GM12872 (cell line): ENCODE measurements at regions not wholly inside any gene's neighbourhood (a gene's known extent, or its start where the extent isn't known, plus 50 kb on each side); places are given as distances from the start of the nearest gene placed in this dataset.

ENCODE experiments used
- TF ChIP-seq, protein P1 (sequence below): IDR thresholded peaks from 3 replicates; pipeline ENCODE4 v1.5.1; 2011; ENCODE audit warnings: low read depth, mild to moderate bottlenecking, low read length, moderate library complexity; ENCODE audit not compliant: insufficient read depth

DNA sequence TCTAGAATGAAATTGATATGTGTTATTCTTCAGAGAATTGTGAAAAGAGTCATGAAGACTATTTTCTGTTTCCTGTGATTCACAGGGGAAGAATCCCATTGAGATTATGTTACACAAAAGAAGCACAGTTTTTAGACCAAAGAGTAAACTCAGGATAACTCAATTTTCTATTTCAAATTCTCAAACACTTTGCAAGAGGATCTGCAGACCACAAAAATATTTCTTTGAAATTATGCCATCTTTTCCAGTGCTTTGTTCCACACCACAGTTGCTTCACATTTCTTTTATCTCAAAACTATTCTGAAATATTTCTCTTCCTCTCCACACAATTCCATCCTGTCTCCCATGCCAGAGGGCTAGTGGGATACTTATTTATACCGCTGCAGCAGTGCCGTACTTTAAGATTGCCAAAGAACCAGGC lies 188.9 kb upstream of the FOXG1 start:
- TF ChIP-seq, protein P1, sequence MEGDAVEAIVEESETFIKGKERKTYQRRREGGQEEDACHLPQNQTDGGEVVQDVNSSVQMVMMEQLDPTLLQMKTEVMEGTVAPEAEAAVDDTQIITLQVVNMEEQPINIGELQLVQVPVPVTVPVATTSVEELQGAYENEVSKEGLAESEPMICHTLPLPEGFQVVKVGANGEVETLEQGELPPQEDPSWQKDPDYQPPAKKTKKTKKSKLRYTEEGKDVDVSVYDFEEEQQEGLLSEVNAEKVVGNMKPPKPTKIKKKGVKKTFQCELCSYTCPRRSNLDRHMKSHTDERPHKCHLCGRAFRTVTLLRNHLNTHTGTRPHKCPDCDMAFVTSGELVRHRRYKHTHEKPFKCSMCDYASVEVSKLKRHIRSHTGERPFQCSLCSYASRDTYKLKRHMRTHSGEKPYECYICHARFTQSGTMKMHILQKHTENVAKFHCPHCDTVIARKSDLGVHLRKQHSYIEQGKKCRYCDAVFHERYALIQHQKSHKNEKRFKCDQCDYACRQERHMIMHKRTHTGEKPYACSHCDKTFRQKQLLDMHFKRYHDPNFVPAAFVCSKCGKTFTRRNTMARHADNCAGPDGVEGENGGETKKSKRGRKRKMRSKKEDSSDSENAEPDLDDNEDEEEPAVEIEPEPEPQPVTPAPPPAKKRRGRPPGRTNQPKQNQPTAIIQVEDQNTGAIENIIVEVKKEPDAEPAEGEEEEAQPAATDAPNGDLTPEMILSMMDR: no peak

DNA sequence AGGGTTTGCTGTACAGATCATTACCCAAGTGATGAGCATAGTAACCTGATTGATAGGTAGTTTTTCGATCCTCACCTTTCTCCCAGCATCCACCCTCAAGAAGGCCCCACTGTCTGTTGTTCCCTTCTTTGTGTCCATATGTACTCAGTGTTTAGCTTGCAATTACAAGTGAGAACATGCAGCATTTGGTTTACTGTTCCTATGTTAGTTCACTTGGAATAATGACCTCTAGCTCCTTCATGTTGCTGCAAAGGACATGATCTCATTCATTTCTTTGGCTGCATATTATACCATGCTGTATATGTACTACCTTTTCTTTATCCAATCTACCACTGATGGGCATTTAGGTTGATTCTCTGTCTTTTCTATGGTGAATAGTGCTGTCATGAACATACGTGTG lies 181.6 kb upstream of the FOXG1 start:
- TF ChIP-seq, protein P1: no peak

DNA sequence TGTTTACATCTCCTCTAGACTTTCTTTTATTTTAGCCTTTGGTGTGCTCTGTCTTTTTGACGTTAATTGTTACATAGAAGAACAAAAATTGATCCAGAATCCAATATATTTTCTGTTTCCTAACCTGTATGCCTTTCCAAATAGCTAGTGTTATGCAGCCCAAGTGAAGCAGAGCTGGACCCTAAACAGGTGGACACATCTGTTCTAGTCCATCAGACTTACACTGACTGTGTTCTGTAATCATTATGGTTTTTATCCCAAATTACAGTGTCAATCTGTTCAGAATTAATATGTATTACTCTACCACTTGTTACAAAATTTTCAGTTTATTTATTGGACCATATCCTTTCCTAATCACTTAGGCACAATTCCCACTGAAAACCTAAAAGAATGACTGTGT lies 176.8 kb upstream of the FOXG1 start:
- TF ChIP-seq, protein P1: no peak

DNA sequence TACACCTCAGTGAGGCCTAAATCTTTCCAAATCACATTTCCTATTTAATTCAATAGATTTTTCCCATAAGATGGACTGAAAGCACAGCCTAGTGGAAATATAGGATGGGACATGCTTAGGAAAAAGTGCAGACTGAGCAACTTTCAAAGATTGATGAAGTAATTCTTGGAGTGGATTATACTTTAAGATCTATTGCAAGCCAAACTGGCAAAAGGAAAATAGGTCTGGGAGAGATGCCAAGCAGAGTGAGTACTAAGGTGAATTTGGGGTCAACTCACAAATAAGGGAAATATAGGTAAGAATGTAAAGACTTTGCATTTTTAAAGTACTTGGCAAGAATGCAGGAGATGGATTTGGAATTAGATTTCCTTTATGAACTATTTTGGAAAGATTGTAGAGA lies 170.2 kb upstream of the FOXG1 start:
- TF ChIP-seq, protein P1: no peak

DNA sequence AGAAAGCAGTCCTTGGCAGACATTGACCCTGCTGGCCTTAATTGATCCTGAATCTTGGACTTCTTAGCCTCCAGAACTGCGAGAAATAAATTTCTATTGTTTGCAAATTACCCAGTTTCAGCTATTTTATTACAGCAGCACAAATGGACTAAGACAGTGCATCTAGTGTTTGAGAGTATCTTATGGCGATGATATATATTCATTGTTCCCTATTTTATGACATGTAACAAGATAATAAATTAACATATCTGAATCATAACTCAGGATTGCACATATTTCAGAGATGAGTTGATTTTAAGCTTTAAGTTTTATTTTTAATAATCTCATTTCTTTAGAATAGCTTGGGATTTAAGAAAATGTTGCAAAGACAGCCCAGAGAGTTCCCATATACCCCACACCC lies 167.4 kb upstream of the FOXG1 start:
- TF ChIP-seq, protein P1: no peak

DNA sequence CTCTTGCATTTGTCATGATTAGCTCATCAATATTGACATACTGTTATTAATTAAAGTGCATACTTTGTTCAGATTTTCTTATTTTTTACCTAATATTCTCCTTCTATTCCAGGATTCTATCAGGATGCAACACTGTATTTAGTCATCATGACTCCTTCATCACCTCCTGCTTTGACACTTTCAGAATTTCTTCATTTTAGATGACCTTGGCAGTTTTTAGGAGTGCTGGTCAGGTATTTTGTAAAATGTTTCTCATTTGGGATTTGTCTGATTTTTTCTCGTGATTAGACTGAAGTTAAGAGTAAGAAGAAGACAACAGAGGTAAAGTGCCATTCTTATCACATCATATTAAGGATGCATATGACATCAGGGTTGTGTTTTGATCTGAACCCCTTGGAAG lies 167.0 kb upstream of the FOXG1 start:
- TF ChIP-seq, protein P1: no peak

DNA sequence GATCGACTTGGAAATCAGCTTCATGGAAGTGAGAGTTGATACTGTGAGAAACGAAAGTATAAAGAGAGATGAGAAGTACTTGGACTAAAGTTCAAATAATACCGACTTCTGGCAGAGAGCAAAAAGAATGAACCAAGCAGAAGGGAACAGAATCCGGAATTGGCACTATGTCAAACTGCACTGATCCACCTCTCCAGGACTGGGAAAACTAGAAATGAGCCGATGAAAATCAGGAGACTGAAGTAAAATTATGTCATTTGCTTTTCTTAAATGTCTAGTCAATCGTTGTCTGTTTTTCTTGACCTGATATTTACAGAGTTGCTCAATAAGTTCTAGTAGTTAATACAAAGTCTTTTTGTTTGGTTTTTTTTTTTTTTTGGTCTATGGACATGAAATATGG lies 163.0 kb upstream of the FOXG1 start:
- TF ChIP-seq, protein P1: no peak

DNA sequence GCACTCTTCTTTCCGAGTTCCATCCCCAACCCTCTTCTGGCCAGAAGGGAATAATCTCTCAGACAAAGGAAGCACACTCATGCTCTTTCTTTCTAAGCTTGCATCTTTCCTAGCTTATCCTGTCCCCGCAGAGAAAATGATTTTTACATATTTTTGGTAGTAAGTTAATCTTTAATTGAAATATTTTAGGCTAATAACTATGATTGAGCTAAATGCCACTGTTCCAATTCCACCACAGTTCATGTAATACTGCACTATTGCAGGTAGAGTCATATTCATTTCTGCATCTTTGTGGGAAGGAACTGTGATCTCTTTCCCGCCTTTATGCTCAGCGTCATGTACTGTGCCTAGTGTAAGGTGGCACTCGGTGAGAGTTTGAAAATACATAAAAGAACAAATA lies 158.9 kb upstream of the FOXG1 start:
- TF ChIP-seq, protein P1: no peak
